Neural cell (in vitro differentiated cells): ENCODE measurements at regions not wholly inside any gene's neighbourhood (a gene's known extent, or its start where the extent isn't known, plus 50 kb on each side); places are given as distances from the start of the nearest gene placed in this dataset.

Experiments
- H2AFZ ChIP-seq: fragments of 200-600, 300-800 bp; sonication (generic), shearing (Covaris generic); 2 replicates; pipeline ENCODE4 v1.6.0; 2014; ENCODE audit warnings: low read depth, mild to moderate bottlenecking, antibody characterized with exemption, low read length, moderate library complexity
- H3F3A ChIP-seq: fragments of 200-600 bp; shearing (Covaris generic); 2 replicates; pipeline ENCODE4 v1.6.1; 2016; ENCODE audit warnings: mild to moderate bottlenecking, moderate library complexity, mixed read lengths, antibody characterized with exemption, low read length; ENCODE audit not compliant: insufficient read depth, poor library complexity, severe bottlenecking
- H3K27ac ChIP-seq: fragments of 200-600, 300-800 bp; sonication (generic), shearing (Covaris generic); 2 replicates; pipeline ENCODE4 v1.5.1; 2014; ENCODE audit warnings: mild to moderate bottlenecking, low read length, moderate library complexity
- H3K27me3 ChIP-seq: fragments of 300-800, 200-600 bp; sonication (generic), shearing (Covaris generic); 2 replicates; pipeline ENCODE4 v1.6.0; 2014; ENCODE audit warnings: mild to moderate bottlenecking, low read depth, low read length, moderate library complexity; ENCODE audit not compliant: insufficient read depth
- H3K36me3 ChIP-seq: fragments of 300-800, 200-600 bp; sonication (generic), shearing (Covaris generic); 2 replicates; pipeline ENCODE4 v1.5.1; 2014; ENCODE audit warnings: mild to moderate bottlenecking, antibody characterized with exemption, low read length, moderate library complexity; ENCODE audit not compliant: insufficient read depth
- H3K4me2 ChIP-seq: fragments of 300-800, 200-600 bp; sonication (generic), shearing (Covaris generic); 2 replicates; pipeline ENCODE4 v1.6.0; 2014; ENCODE audit warnings: mild to moderate bottlenecking, low read length
- H3K4me3 ChIP-seq: fragments of 300-800, 200-600 bp; sonication (generic), shearing (Covaris generic); 2 replicates; pipeline ENCODE4 v1.5.1; 2014; ENCODE audit warnings: mild to moderate bottlenecking, low read length, moderate library complexity
- H3K79me2 ChIP-seq: fragments of 200-600 bp; shearing (Covaris generic); replicated peaks from 2 replicates; pipeline ENCODE4 v1.6.0; 2014; ENCODE audit warnings: mild to moderate bottlenecking, low read length, moderate library complexity; ENCODE audit not compliant: insufficient read depth
- H3K9ac ChIP-seq: fragments of 300-800, 200-600 bp; sonication (generic), shearing (Covaris generic); 2 replicates; pipeline ENCODE4 v1.6.1; 2016; ENCODE audit warnings: mild to moderate bottlenecking, low read length, mixed read lengths
- H3K9me2 ChIP-seq: fragments of 200-600 bp; shearing (Covaris generic); 2 replicates; pipeline ENCODE4 v1.6.1; 2016; ENCODE audit warnings: mild to moderate bottlenecking, low read length, mixed read lengths; ENCODE audit not compliant: insufficient read depth
- H3K9me3 ChIP-seq: fragments of 200-600, 300-800 bp; sonication (generic), shearing (Covaris generic); 2 replicates; pipeline ENCODE4 v1.6.1; 2016; ENCODE audit warnings: mild to moderate bottlenecking, mixed run types, low read length, moderate library complexity, mixed read lengths
- H4K20me1 ChIP-seq: fragments of 200-600 bp; shearing (Covaris generic); 2 replicates; pipeline ENCODE4 v1.6.1; 2016; ENCODE audit warnings: mild to moderate bottlenecking, mixed run types; ENCODE audit not compliant: insufficient read depth
- EP300 ChIP-seq: fragments of 450-650 bp; conservative IDR thresholded peaks from 2 replicates; pipeline ENCODE4 v1.6.1; 2014; ENCODE audit warnings: antibody characterized with exemption, mild to moderate bottlenecking, moderate library complexity; ENCODE audit not compliant: poor library complexity, severe bottlenecking
- EZH2 ChIP-seq: fragments of 200-600, 300-800 bp; shearing (Covaris generic), sonication (generic); IDR thresholded peaks from 2 replicates; pipeline ENCODE4 v1.6.1; 2014; ENCODE audit warnings: antibody characterized with exemption, low read length, borderline replicate concordance, mild to moderate bottlenecking; ENCODE audit not compliant: insufficient read depth, poor library complexity, severe bottlenecking
- MXI1 ChIP-seq: fragments of 450-650 bp; conservative IDR thresholded peaks from 2 replicates; pipeline ENCODE4 v1.6.1; 2014; ENCODE audit warnings: antibody characterized with exemption, mild to moderate bottlenecking; ENCODE audit not compliant: poor library complexity, severe bottlenecking
- POLR2AphosphoS5 ChIP-seq: IDR thresholded peaks from 2 replicates; pipeline ENCODE4 v1.6.1; 2012
- RAD21 ChIP-seq: fragments of 450-650 bp; conservative IDR thresholded peaks from 2 replicates; pipeline ENCODE4 v1.6.1; 2014; ENCODE audit warnings: antibody characterized with exemption, mild to moderate bottlenecking, moderate library complexity
- SMC3 ChIP-seq: fragments of 450-650 bp; conservative IDR thresholded peaks from 2 replicates; pipeline ENCODE4 v1.6.1; 2014; ENCODE audit warnings: antibody characterized with exemption, mild to moderate bottlenecking, moderate library complexity; ENCODE audit not compliant: poor library complexity
- TAF1 ChIP-seq: IDR thresholded peaks from 2 replicates; pipeline ENCODE4 v1.6.1; 2012; ENCODE audit warnings: low read depth
- TF ChIP-seq, protein P1 (sequence below): fragments of 450-650 bp; IDR thresholded peaks from 2 replicates; pipeline ENCODE4 v1.5.1; 2014; ENCODE audit warnings: antibody characterized with exemption, mild to moderate bottlenecking, moderate library complexity; ENCODE audit not compliant: poor library complexity, severe bottlenecking
- TF ChIP-seq, protein P2 (sequence below): IDR thresholded peaks from 2 replicates; pipeline ENCODE4 v1.6.1; 2012; ENCODE audit warnings: borderline replicate concordance

DNA sequence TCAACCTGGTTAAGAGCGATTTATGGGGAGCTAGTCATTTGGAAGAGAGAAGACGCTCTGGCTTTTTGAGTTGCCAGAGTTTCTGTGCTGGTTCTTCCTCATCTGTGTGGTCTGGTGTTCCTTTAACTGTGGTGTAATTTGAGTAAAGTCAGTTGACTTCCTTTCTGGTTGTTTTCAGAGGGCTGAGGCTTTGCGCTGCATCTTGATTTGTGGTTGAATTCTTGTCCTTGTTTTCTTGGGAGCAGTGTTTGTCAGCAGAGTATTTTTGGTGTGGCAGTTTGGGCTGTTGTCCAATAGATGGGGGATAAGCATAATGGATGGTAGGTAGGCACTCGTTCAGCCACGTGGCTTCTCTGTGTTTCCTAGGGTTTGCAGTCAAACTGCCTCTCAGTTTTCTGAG lies 2143.2 kb upstream of the TENM3 start:
- no peaks in the 10 kb centered on the region for H3K9me3 ChIP-seq
- H3K27ac ChIP-seq: no peak overlapping the region
- no peak overlapping the region for H3K9ac ChIP-seq
- no peak overlapping the region for H3K4me3 ChIP-seq
- H3K9me2 ChIP-seq: no peaks in the 10 kb centered on the region
- no peak overlapping the region for H3K4me2 ChIP-seq
- TF ChIP-seq EZH2: no peak
- TF ChIP-seq, protein P1, sequence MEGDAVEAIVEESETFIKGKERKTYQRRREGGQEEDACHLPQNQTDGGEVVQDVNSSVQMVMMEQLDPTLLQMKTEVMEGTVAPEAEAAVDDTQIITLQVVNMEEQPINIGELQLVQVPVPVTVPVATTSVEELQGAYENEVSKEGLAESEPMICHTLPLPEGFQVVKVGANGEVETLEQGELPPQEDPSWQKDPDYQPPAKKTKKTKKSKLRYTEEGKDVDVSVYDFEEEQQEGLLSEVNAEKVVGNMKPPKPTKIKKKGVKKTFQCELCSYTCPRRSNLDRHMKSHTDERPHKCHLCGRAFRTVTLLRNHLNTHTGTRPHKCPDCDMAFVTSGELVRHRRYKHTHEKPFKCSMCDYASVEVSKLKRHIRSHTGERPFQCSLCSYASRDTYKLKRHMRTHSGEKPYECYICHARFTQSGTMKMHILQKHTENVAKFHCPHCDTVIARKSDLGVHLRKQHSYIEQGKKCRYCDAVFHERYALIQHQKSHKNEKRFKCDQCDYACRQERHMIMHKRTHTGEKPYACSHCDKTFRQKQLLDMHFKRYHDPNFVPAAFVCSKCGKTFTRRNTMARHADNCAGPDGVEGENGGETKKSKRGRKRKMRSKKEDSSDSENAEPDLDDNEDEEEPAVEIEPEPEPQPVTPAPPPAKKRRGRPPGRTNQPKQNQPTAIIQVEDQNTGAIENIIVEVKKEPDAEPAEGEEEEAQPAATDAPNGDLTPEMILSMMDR: no peak
- no peak for TF ChIP-seq POLR2AphosphoS5
- TF ChIP-seq SMC3: no peak
- no peak for TF ChIP-seq MXI1
- no peak for TF ChIP-seq EP300
- TF ChIP-seq TAF1: no peak
- TF ChIP-seq, protein P2, sequence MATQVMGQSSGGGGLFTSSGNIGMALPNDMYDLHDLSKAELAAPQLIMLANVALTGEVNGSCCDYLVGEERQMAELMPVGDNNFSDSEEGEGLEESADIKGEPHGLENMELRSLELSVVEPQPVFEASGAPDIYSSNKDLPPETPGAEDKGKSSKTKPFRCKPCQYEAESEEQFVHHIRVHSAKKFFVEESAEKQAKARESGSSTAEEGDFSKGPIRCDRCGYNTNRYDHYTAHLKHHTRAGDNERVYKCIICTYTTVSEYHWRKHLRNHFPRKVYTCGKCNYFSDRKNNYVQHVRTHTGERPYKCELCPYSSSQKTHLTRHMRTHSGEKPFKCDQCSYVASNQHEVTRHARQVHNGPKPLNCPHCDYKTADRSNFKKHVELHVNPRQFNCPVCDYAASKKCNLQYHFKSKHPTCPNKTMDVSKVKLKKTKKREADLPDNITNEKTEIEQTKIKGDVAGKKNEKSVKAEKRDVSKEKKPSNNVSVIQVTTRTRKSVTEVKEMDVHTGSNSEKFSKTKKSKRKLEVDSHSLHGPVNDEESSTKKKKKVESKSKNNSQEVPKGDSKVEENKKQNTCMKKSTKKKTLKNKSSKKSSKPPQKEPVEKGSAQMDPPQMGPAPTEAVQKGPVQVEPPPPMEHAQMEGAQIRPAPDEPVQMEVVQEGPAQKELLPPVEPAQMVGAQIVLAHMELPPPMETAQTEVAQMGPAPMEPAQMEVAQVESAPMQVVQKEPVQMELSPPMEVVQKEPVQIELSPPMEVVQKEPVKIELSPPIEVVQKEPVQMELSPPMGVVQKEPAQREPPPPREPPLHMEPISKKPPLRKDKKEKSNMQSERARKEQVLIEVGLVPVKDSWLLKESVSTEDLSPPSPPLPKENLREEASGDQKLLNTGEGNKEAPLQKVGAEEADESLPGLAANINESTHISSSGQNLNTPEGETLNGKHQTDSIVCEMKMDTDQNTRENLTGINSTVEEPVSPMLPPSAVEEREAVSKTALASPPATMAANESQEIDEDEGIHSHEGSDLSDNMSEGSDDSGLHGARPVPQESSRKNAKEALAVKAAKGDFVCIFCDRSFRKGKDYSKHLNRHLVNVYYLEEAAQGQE: no peak
- TF ChIP-seq RAD21: no peak
- no peaks in the 10 kb centered on the region for H3K36me3 ChIP-seq
- no peaks in the 10 kb centered on the region for H4K20me1 ChIP-seq
- H3K79me2 ChIP-seq: no peaks in the 10 kb centered on the region
- H3F3A ChIP-seq: no peaks in the 10 kb centered on the region
- no peak overlapping the region for H2AFZ ChIP-seq
- H3K27me3 ChIP-seq: no peaks in the 10 kb centered on the region

DNA sequence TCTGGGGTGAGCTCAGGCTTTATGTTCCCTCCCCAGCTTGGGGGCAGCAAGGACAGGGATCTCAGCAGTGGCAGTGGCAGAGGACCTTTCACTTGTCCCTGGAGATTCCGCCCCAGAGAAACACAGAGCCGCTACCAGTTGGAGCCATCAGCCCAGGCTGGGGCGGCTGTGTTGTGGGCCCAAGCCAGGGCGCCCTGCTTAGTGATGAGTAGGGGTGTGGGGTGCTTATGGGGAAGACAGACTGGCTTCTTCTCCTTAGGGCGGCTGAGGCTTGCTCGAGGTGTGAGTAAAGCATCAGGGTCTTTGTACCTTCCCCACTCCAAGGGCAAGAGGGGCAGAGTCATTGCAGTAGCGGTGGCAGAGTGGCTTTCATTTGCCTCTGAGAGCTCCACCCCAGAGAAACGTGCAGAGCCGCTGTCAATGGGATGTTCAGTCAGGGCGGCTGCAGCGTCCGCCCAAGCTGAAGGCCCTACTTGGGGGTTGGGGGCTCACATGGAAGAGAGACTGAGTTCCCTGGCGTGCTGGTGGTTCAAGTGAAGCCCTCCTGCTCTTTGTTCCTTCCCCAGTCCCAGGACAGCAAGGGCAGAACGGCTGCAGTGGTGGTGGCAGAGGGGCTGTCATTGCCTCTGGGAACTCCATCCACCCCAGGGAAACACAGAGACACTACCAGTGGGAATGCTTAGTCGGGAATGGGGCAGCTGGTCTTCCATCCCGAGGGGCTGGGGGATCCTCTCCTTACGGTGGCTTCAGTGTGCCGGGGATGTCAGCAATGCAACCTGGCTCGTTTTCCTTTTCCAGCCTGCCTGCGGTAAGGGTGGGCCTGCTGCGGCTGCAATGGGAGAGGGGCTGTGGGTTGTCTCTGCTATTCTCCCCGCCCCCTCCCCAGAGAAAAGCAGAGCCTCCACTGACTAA lies 2142.5 kb upstream of the TENM3 start:
- Histone ChIP-seq H2AFZ (no peak overlapping the region), H3K27me3 (no peaks in the 10 kb centered on the region), H3K79me2 (no peaks in the 10 kb centered on the region), H3F3A (no peaks in the 10 kb centered on the region), H3K27ac (no peak overlapping the region), H4K20me1 (no peaks in the 10 kb centered on the region), H3K36me3 (no peaks in the 10 kb centered on the region), H3K4me2 (no peak overlapping the region), H3K9ac (no peak overlapping the region), H3K9me2 (no peaks in the 10 kb centered on the region), H3K4me3 (no peak overlapping the region), H3K9me3 (no peaks in the 10 kb centered on the region)
- TF ChIP-seq EZH2 (no peak), TAF1 (no peak), MXI1 (no peak), SMC3 (no peak), EP300 (no peak), RAD21 (no peak), POLR2AphosphoS5 (no peak)
- TF ChIP-seq, protein P1: no peak
- TF ChIP-seq, protein P2: no peak
